A673 (cell line): ENCODE measurements at regions not wholly inside any gene's neighbourhood (a gene's known extent, or its start where the extent isn't known, plus 50 kb on each side); places are given as distances from the start of the nearest gene placed in this dataset.
"Not testable (repeated sequence)": the region's sequence is repeated elsewhere in the genome, so short reads cannot be mapped to it uniquely, and the experiment has no call there.

Experiments
- EZH2 ChIP-seq: fragments of 200-600 bp; sonication (generic); IDR thresholded peaks from 2 replicates; pipeline ENCODE4 v1.6.1; 2017; ENCODE audit warnings: borderline replicate concordance, low read depth, mild to moderate bottlenecking, mixed read lengths, antibody characterized with exemption, low read length; ENCODE audit not compliant: poor library complexity, severe bottlenecking
- TF ChIP-seq, protein P1 (sequence below): fragments of 300-800, 200-600 bp; sonication (generic); conservative IDR thresholded peaks from 2 replicates; pipeline ENCODE4 v1.5.1; 2017; ENCODE audit warnings: low read depth, mild to moderate bottlenecking, antibody characterized with exemption, low read length, moderate library complexity, mixed read lengths

DNA sequence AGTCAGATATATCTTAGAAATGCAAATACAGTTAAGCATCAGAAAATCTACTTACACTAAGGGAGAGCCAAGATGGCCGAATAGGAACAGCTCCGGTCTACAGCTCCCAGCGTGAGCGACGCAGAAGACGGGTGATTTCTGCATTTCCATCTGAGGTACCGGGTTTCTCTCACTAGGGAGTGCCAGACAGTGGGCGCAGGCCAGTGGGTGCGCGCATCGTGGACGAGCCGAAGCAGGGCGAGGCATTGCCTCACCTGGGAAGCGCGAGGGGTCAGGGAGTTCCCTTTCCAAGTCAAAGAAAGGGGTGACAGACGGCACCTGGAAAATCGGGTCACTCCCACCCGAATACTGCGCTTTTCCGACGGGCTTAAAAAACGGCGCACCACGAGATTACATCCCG is 524.8 kb upstream of the ADAMTS16 start:
- TF ChIP-seq, protein P1, sequence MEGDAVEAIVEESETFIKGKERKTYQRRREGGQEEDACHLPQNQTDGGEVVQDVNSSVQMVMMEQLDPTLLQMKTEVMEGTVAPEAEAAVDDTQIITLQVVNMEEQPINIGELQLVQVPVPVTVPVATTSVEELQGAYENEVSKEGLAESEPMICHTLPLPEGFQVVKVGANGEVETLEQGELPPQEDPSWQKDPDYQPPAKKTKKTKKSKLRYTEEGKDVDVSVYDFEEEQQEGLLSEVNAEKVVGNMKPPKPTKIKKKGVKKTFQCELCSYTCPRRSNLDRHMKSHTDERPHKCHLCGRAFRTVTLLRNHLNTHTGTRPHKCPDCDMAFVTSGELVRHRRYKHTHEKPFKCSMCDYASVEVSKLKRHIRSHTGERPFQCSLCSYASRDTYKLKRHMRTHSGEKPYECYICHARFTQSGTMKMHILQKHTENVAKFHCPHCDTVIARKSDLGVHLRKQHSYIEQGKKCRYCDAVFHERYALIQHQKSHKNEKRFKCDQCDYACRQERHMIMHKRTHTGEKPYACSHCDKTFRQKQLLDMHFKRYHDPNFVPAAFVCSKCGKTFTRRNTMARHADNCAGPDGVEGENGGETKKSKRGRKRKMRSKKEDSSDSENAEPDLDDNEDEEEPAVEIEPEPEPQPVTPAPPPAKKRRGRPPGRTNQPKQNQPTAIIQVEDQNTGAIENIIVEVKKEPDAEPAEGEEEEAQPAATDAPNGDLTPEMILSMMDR, result not testable (repeated sequence)
- TF ChIP-seq EZH2, result not testable (repeated sequence)
